ENCODE measurements at regions not wholly inside any gene's neighbourhood (a gene's known extent, or its start where the extent isn't known, plus 50 kb on each side); places are given as distances from the start of the nearest gene placed in this dataset.

GRCh38 chr15:39432026-39432425, 148.9 kb upstream of the THBS1 start:
- Histone ChIP-seq H3K27ac (ENCODE audit: extremely low read length, insufficient read depth, low read length) (no peak overlapping the region), H3K36me3 (replicated peaks in 1 of 2; ENCODE audit: control insufficient read depth in 1 of 2, insufficient read depth in 2 of 2, low read length in 2 of 2) (no peaks in the 10 kb centered on the region), H3K9me3 (ENCODE audit: low read length) (no peaks in the 10 kb centered on the region), H3K4me1 (ENCODE audit: insufficient read depth, low read length) (peaks cover 79% of the 10 kb centered on the region), H3K4me2 (ENCODE audit: low read depth, low read length) (no peak overlapping the region), H4K20me1 (ENCODE audit: insufficient read depth, low read length) (no peaks in the 10 kb centered on the region), H3K27me3 (ENCODE audit: control insufficient read depth in 1 of 2, insufficient read depth in 2 of 2, low read length in 2 of 2) (no peaks in the 10 kb centered on the region), H3K4me3 (replicated peaks in 1 of 3; ENCODE audit: insufficient read depth in 1 of 3, low read depth in 2 of 3, low read length in 3 of 3) (no peak overlapping the region), H2AFZ (ENCODE audit: low read length) (no peak overlapping the region), H3K9ac (ENCODE audit: insufficient read depth, low read depth, low read length) (no peak overlapping the region), H3K79me2 (ENCODE audit: insufficient read depth, low read length) (no peaks in the 10 kb centered on the region)
- DNase-seq (ENCODE audit: low spot score) (no peak), FAIRE-seq (no peak), ATAC-seq (no peak)
- in situ Hi-C loops (cut with HindIII; ENCODE audit: extremely low pct_ligation_motif_present, low pct_unique_long_range_greater_than_20kb) (loop anchor here (10.0 kb wide), 2 partner anchors 153 to 257 kb away; partner anchors contain the start of gene THBS1), intact Hi-C loops (cut with micrococcal nuclease; ENCODE audit: unreplicated experiment) (loop anchor here (5.0 to 10.0 kb wide), 2 partner anchors 157 to 260 kb away; no protein-coding TSS in a partner anchor)
- CTCF ChIA-PET (ENCODE audit: low intra/inter-chr PET ratio, low total read pairs), result no interaction called here
- POLR2A ChIA-PET, result interaction anchor here (1.6 kb wide), 1 partner anchor 149 kb away, joined by 4 read pairs; the partner anchor contains the start of gene THBS1
- TF ChIP-seq, protein P1, sequence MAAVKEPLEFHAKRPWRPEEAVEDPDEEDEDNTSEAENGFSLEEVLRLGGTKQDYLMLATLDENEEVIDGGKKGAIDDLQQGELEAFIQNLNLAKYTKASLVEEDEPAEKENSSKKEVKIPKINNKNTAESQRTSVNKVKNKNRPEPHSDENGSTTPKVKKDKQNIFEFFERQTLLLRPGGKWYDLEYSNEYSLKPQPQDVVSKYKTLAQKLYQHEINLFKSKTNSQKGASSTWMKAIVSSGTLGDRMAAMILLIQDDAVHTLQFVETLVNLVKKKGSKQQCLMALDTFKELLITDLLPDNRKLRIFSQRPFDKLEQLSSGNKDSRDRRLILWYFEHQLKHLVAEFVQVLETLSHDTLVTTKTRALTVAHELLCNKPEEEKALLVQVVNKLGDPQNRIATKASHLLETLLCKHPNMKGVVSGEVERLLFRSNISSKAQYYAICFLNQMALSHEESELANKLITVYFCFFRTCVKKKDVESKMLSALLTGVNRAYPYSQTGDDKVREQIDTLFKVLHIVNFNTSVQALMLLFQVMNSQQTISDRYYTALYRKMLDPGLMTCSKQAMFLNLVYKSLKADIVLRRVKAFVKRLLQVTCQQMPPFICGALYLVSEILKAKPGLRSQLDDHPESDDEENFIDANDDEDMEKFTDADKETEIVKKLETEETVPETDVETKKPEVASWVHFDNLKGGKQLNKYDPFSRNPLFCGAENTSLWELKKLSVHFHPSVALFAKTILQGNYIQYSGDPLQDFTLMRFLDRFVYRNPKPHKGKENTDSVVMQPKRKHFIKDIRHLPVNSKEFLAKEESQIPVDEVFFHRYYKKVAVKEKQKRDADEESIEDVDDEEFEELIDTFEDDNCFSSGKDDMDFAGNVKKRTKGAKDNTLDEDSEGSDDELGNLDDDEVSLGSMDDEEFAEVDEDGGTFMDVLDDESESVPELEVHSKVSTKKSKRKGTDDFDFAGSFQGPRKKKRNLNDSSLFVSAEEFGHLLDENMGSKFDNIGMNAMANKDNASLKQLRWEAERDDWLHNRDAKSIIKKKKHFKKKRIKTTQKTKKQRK (IDR thresholded peaks at IDR 0.05; ENCODE audit: low read length), result no peak
- TF ChIP-seq GTF3A (CRISPR knock-in tag; conservative IDR thresholded peaks at IDR 0.05), result no peak
- TF ChIP-seq HCFC1 (IDR thresholded peaks at IDR 0.05; ENCODE audit: low read depth, low read length), result no peak
- TF ChIP-seq CCAR2 (optimal IDR thresholded peaks at IDR 0.05; ENCODE audit: low read depth, low read length), result no peak
- TF ChIP-seq SOX6 (IDR thresholded peaks at IDR 0.05), result no peak
- TF ChIP-seq SOX6 (CRISPR knock-in tag; IDR thresholded peaks at IDR 0.05), result no peak
- TF ChIP-seq, protein P2, sequence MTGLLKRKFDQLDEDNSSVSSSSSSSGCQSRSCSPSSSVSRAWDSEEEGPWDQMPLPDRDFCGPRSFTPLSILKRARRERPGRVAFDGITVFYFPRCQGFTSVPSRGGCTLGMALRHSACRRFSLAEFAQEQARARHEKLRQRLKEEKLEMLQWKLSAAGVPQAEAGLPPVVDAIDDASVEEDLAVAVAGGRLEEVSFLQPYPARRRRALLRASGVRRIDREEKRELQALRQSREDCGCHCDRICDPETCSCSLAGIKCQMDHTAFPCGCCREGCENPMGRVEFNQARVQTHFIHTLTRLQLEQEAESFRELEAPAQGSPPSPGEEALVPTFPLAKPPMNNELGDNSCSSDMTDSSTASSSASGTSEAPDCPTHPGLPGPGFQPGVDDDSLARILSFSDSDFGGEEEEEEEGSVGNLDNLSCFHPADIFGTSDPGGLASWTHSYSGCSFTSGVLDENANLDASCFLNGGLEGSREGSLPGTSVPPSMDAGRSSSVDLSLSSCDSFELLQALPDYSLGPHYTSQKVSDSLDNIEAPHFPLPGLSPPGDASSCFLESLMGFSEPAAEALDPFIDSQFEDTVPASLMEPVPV (CRISPR knock-in tag; IDR thresholded peaks at IDR 0.05), result no peak
- TF ChIP-seq RFX3 (CRISPR knock-in tag; IDR thresholded peaks at IDR 0.05), result no peak
- no peak for TF ChIP-seq ZUFSP (CRISPR knock-in tag; IDR thresholded peaks at IDR 0.05; ENCODE audit: borderline replicate concordance)
- BruUV-seq (replicated peaks), result no TSS peak
- 69% methylated on average over 1 of the region's 1 CpG for WGBS (ENCODE audit: low lambda C conversion rate)
